ENCODE measurements at regions not wholly inside any gene's neighbourhood (a gene's known extent, or its start where the extent isn't known, plus 50 kb on each side); places are given as distances from the start of the nearest gene placed in this dataset.
"Not testable (repeated sequence)": the region's sequence is repeated elsewhere in the genome, so short reads cannot be mapped to it uniquely, and the experiment has no call there.

- Histone ChIP-seq H3K36me3 (ENCODE audit: control insufficient read depth, insufficient read depth, low read length) (no peaks in the 10 kb centered on the region), H3K27ac (ENCODE audit: low read length) (no peak overlapping the region), H3K27me3 (ENCODE audit: control insufficient read depth, insufficient read depth, low read length) (no peaks in the 10 kb centered on the region), H3K9me3 (ENCODE audit: control insufficient read depth, insufficient read depth, low read length) (no peaks in the 10 kb centered on the region), H3K4me1 (ENCODE audit: control insufficient read depth, insufficient read depth, low read length) (peaks cover 7% of the 10 kb centered on the region; the same call in 1 of the 2 replicates), H3K4me3 (ENCODE audit: low read length) (no peak overlapping the region)
- DNase-seq (ENCODE audit: low read depth, low spot score) = no peak
- WGBS (ENCODE audit: insufficient coverage, insufficient read length) = no CpG with 5 or more reads among the region's 2 CpGs
Measured at GRCh38 chr9:111094433-111094924, 56.2 kb upstream of the LPAR1 start.

GRCh38 chr9:111092167-111092566 is 53.9 kb upstream of the LPAR1 start:
- not testable (repeated sequence) for H3K27me3 ChIP-seq (ENCODE audit: control insufficient read depth, insufficient read depth, low read length); H3K9me3 ChIP-seq (ENCODE audit: control insufficient read depth, insufficient read depth, low read length); H3K36me3 ChIP-seq (ENCODE audit: control insufficient read depth, insufficient read depth, low read length); H3K4me1 ChIP-seq (ENCODE audit: control insufficient read depth, insufficient read depth, low read length); DNase-seq (ENCODE audit: low read depth, low spot score); H3K4me3 ChIP-seq (ENCODE audit: low read length); H3K27ac ChIP-seq (ENCODE audit: low read length)
- no CpG with 5 or more reads among the region's 1 CpG for WGBS (ENCODE audit: insufficient coverage, insufficient read length)
